Thymus (tissue), 11 donors: ENCODE measurements at regions not wholly inside any gene's neighbourhood (a gene's known extent, or its start where the extent isn't known, plus 50 kb on each side); places are given as distances from the start of the nearest gene placed in this dataset.

ENCODE experiments used
- DNase-seq, 9 donors: peaks; one replicate each; pipeline ENCODE4 v3.0.0-alpha.2; 2013; ENCODE audit warnings: low spot score in 9 of 9, low read depth in 6 of 9, missing footprints in 1 of 9
- H3K27ac ChIP-seq, 2 donors: one replicate each; pipeline ENCODE4 v1.5.1; 2013; ENCODE audit warnings: control low read depth in 1 of 2, low read depth in 1 of 2, low read length in 1 of 2, mild to moderate bottlenecking in 1 of 2, moderate library complexity in 1 of 2
- H3K27me3 ChIP-seq, 2 donors: one replicate each; pipeline ENCODE4 v1.5.1; 2013; ENCODE audit warnings: low read length in 1 of 2; ENCODE audit not compliant: control insufficient read depth in 2 of 2, insufficient read depth in 1 of 2
- H3K36me3 ChIP-seq, 2 donors: one replicate each; pipeline ENCODE4 v1.5.1; 2013; ENCODE audit warnings: low read length in 1 of 2, mild to moderate bottlenecking in 1 of 2, moderate library complexity in 1 of 2; ENCODE audit not compliant: control insufficient read depth in 2 of 2, insufficient read depth in 2 of 2
- H3K4me1 ChIP-seq, 2 donors: one replicate each; pipeline ENCODE4 v1.5.1; 2013; ENCODE audit warnings: low read length in 2 of 2; ENCODE audit not compliant: control insufficient read depth in 2 of 2, insufficient read depth in 2 of 2
- H3K4me3 ChIP-seq, 2 donors: one replicate each; pipeline ENCODE4 v1.5.1; 2013; ENCODE audit warnings: low read length in 2 of 2, control low read depth in 1 of 2, mild to moderate bottlenecking in 1 of 2
- H3K9me3 ChIP-seq, 2 donors: one replicate each; pipeline ENCODE4 v1.5.1; 2013; ENCODE audit warnings: low read length in 1 of 2, mild to moderate bottlenecking in 1 of 2; ENCODE audit not compliant: control insufficient read depth in 2 of 2, insufficient read depth in 1 of 2
- WGBS: extraction: QIAGEN DNeasy Blood & Tissue Kit; methylation state at CpG from one replicate; pipeline ENCODE4 v1.1.7; 2013; 5-methylcytosine and 5-hydroxymethylcytosine counted together
- donor health status: healthy.

DNA sequence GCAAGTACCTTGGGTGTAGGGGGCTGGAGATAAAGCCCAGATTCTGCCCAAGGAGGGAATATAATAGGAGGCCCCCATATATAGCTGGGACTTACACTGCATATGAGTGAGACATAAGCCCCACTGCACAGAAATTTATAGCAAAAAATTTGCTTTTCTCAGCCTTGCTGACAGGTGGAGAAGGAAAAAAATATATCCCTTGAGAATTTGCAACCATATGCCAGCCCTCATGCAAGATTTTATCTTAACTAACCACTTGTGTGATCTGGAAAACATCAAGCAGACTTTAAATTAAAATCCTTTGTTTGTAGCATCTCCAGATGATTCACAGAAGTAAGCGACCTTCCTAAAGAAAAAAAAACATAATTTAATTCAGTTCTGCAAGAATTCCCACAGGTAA lies 288.2 kb downstream of the BCL2 start:
- no peak overlapping the region for H3K4me3 ChIP-seq
- no peaks in the 10 kb centered on the region for H3K4me1 ChIP-seq
- H3K27me3 ChIP-seq: no peaks in the 10 kb centered on the region
- 84% methylated on average over 1 of the region's 1 CpG for WGBS
- DNase-seq: no peak
- H3K9me3 ChIP-seq: no peaks in the 10 kb centered on the region
- no peak overlapping the region for H3K27ac ChIP-seq
- H3K36me3 ChIP-seq: no peaks in the 10 kb centered on the region
